Endodermal cell (in vitro differentiated cells): ENCODE measurements at regions not wholly inside any gene's neighbourhood (a gene's known extent, or its start where the extent isn't known, plus 50 kb on each side); places are given as distances from the start of the nearest gene placed in this dataset.

Experiments used
- DNase-seq: peaks from one replicate; pipeline ENCODE4 v3.0.0-alpha.2; 2017
- H3K27ac ChIP-seq: 2 replicates; pipeline ENCODE4 v1.5.1; 2013; ENCODE audit warnings: mild to moderate bottlenecking, low read depth, low read length, moderate library complexity
- H3K27me3 ChIP-seq: 2 replicates; pipeline ENCODE4 v1.6.1; 2013; ENCODE audit warnings: mild to moderate bottlenecking, low read length, moderate library complexity; ENCODE audit not compliant: insufficient read depth, control insufficient read depth, poor library complexity, severe bottlenecking
- H3K36me3 ChIP-seq: 2 replicates; pipeline ENCODE4 v1.7.0; 2013; ENCODE audit warnings: mild to moderate bottlenecking, low read length, moderate library complexity; ENCODE audit not compliant: control insufficient read depth, insufficient read depth
- H3K4me1 ChIP-seq: one replicate; pipeline ENCODE4 v1.7.0; 2013; ENCODE audit warnings: low read length; ENCODE audit not compliant: control insufficient read depth, insufficient read depth
- H3K4me3 ChIP-seq: 2 replicates; pipeline ENCODE4 v1.5.1; 2013; ENCODE audit warnings: mild to moderate bottlenecking, low read length, moderate library complexity
- H3K9ac ChIP-seq: 2 replicates; pipeline ENCODE4 v1.6.1; 2013; ENCODE audit warnings: mild to moderate bottlenecking, low read length, moderate library complexity; ENCODE audit not compliant: poor library complexity, severe bottlenecking; ENCODE audit errors: extremely low read depth
- H3K9me3 ChIP-seq: 2 replicates; pipeline ENCODE4 v1.6.1; 2013; ENCODE audit warnings: mild to moderate bottlenecking, low read length, moderate library complexity; ENCODE audit not compliant: control insufficient read depth
- H3K27ac Mint-ChIP-seq: 2 replicates; pipeline ENCODE4 v1.8.0; 2020; ENCODE audit warnings: mixed read lengths
- H3K27me3 Mint-ChIP-seq: 2 replicates; pipeline ENCODE4 v1.8.0; 2021; ENCODE audit warnings: mild to moderate bottlenecking, mixed read lengths; ENCODE audit not compliant: insufficient read depth
- H3K36me3 Mint-ChIP-seq: 2 replicates; pipeline ENCODE4 v1.8.0; 2020; ENCODE audit warnings: low read depth, mixed read lengths
- H3K4me1 Mint-ChIP-seq: 2 replicates; pipeline ENCODE4 v1.8.0; 2020; ENCODE audit warnings: mixed read lengths
- H3K4me3 Mint-ChIP-seq: 2 replicates; pipeline ENCODE4 v1.8.0; 2020; ENCODE audit warnings: mild to moderate bottlenecking, moderate library complexity, mixed read lengths
- H3K9me3 Mint-ChIP-seq: 2 replicates; pipeline ENCODE4 v1.8.0; 2020; ENCODE audit warnings: mild to moderate bottlenecking, mixed read lengths
- WGBS, 2 experiments: methylation state at CpG; one replicate each; pipeline versions ENCODE4 v1.1.5 to v1.1.7; 2013; ENCODE audit warnings: missing lambda C conversion rate in 2 of 2, mixed read lengths in 1 of 2; ENCODE audit not compliant: insufficient coverage in 1 of 2, insufficient read length in 1 of 2; 5-methylcytosine and 5-hydroxymethylcytosine counted together
- TF ChIP-seq, protein P1 (sequence below): fragments of 200-600 bp; sonication (generic); conservative IDR thresholded peaks from 2 replicates; pipeline ENCODE4 v1.5.0; 2021; ENCODE audit warnings: antibody characterized with exemption, mild to moderate bottlenecking

DNA sequence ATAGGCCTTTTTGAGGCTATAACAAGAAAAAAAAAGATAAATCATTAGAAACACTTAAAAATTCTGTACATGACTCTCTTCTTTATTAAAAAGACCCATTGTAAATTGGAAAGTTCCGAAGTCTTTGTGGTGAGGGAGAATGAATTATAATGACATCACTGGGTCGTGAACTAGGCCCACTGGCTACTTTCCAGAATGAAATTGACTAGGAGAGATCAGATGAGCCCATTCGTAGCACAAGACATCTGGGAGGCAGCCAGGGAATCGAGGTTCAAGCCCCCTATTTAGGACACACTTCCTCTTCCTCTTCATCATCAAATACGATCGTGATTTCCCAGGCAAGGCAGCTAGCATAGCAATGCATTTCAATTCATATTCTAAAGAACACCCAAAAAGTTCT is 889.8 kb upstream of the NR2F2 start:
- no peaks in the 10 kb centered on the region for H3K36me3 Mint-ChIP-seq
- TF ChIP-seq, protein P1, sequence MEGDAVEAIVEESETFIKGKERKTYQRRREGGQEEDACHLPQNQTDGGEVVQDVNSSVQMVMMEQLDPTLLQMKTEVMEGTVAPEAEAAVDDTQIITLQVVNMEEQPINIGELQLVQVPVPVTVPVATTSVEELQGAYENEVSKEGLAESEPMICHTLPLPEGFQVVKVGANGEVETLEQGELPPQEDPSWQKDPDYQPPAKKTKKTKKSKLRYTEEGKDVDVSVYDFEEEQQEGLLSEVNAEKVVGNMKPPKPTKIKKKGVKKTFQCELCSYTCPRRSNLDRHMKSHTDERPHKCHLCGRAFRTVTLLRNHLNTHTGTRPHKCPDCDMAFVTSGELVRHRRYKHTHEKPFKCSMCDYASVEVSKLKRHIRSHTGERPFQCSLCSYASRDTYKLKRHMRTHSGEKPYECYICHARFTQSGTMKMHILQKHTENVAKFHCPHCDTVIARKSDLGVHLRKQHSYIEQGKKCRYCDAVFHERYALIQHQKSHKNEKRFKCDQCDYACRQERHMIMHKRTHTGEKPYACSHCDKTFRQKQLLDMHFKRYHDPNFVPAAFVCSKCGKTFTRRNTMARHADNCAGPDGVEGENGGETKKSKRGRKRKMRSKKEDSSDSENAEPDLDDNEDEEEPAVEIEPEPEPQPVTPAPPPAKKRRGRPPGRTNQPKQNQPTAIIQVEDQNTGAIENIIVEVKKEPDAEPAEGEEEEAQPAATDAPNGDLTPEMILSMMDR: no peak
- H3K27me3 Mint-ChIP-seq: peaks cover 5% of the 10 kb centered on the region
- no peak for DNase-seq
- peaks cover 9% of the 10 kb centered on the region for H3K4me1 Mint-ChIP-seq
- peaks cover 31% of the 10 kb centered on the region for H3K27me3 ChIP-seq
- H3K4me1 ChIP-seq: peaks cover 5% of the 10 kb centered on the region
- no peaks in the 10 kb centered on the region for H3K36me3 ChIP-seq
- H3K9ac ChIP-seq: no peak overlapping the region
- no peak overlapping the region for H3K27ac ChIP-seq
- H3K9me3 ChIP-seq: no peaks in the 10 kb centered on the region
- whole genome bisulfite sequencing, 2 experiments: 80 to 86% methylated on average over 4 to 6 of the region's 6 CpGs
- no peaks in the 10 kb centered on the region for H3K9me3 Mint-ChIP-seq
- no peak overlapping the region for H3K4me3 ChIP-seq
- H3K27ac Mint-ChIP-seq: no peak overlapping the region
- H3K4me3 Mint-ChIP-seq: no peak overlapping the region

DNA sequence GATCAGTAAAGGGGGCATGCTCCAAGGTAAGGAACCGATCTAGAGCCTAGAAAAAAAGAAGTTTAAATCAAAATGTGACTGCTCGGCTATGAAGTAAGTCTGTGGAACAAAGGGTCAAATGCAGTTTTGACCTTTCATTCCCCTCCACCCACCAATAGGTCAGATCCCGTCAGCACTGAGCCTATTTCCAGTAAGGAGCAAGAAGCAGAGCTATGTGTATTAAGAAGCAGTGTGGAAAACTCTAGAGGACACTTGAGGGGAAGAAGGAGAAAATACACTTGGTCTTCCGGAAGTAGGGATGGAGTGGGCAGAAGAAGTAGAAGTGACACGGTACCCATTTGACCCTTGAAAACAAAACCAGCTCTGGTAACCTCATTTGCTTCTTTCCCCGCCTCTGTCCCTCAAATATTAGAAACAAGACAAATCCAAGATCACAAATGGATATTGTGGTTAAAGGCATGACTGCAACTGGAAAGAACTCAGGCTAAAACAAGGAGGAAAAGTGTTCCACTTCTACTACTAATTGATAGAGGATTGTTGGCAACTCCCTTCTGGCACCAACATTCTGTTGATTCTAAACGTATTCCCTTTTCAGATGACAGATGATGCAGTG is 888.3 kb upstream of the NR2F2 start:
- H3K9me3 Mint-ChIP-seq: no peaks in the 10 kb centered on the region
- 90 to 92% methylated on average over 2 to 7 of the region's 7 CpGs for WGBS, 2 experiments
- peaks cover 5% of the 10 kb centered on the region for H3K4me1 ChIP-seq
- no peak for DNase-seq
- H3K4me1 Mint-ChIP-seq: peaks cover 7% of the 10 kb centered on the region
- peaks cover 2% of the 10 kb centered on the region for H3K27me3 Mint-ChIP-seq
- no peaks in the 10 kb centered on the region for H3K36me3 ChIP-seq
- no peak overlapping the region for H3K9ac ChIP-seq
- H3K27me3 ChIP-seq: peaks cover 31% of the 10 kb centered on the region
- no peak overlapping the region for H3K4me3 Mint-ChIP-seq
- TF ChIP-seq, protein P1: no peak
- no peaks in the 10 kb centered on the region for H3K36me3 Mint-ChIP-seq
- H3K9me3 ChIP-seq: no peaks in the 10 kb centered on the region
- H3K27ac Mint-ChIP-seq: no peak overlapping the region
- H3K4me3 ChIP-seq: no peak overlapping the region
- H3K27ac ChIP-seq: no peak overlapping the region

DNA sequence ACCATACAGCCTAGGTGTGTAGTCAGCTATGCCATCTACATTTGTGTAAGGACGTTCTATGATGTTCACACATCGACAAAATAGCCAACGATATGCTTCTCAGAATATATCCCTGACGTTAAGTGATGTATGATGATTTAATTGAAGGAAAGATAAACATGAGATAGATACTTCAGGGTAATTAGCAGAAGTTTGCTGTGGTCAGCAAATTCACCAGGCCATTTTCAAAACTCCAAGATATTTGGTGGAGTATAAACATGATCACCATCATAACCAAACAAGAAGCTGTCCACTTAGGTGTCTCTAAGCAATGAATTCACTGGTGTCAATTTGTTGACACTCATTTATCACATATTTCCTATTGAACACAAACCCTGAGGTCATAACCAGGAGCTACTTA is 885.6 kb upstream of the NR2F2 start:
- H3K27ac Mint-ChIP-seq: no peak overlapping the region
- no peak overlapping the region for H3K4me3 ChIP-seq
- DNase-seq: no peak
- 90% methylated on average over 2 to 4 of the region's 4 CpGs for WGBS, 2 experiments
- no peaks in the 10 kb centered on the region for H3K9me3 ChIP-seq
- H3K36me3 ChIP-seq: no peaks in the 10 kb centered on the region
- H3K4me1 ChIP-seq: peaks cover 5% of the 10 kb centered on the region
- H3K9me3 Mint-ChIP-seq: no peaks in the 10 kb centered on the region
- H3K36me3 Mint-ChIP-seq: no peaks in the 10 kb centered on the region
- peaks cover 2% of the 10 kb centered on the region for H3K27me3 Mint-ChIP-seq
- H3K4me3 Mint-ChIP-seq: no peak overlapping the region
- H3K9ac ChIP-seq: no peak overlapping the region
- H3K4me1 Mint-ChIP-seq: no peaks in the 10 kb centered on the region
- peaks cover 31% of the 10 kb centered on the region for H3K27me3 ChIP-seq
- H3K27ac ChIP-seq: no peak overlapping the region
- TF ChIP-seq, protein P1: no peak
